HepG2 (cell line): ENCODE measurements at regions not wholly inside any gene's neighbourhood (a gene's known extent, or its start where the extent isn't known, plus 50 kb on each side); places are given as distances from the start of the nearest gene placed in this dataset.

Source experiments
- TF ChIP-seq, protein P1 (sequence below): sonication (generic); formaldehyde crosslinking; IDR thresholded peaks from 2 replicates; pipeline ENCODE4 v1.9.0; 2021; ENCODE audit warnings: mild to moderate bottlenecking, missing genetic modification reagents
- TF ChIP-seq, protein P2 (sequence below): sonication (generic); formaldehyde crosslinking; conservative IDR thresholded peaks from 2 replicates; pipeline ENCODE4 v1.8.0; 2022; ENCODE audit warnings: low read depth, missing genetic modification reagents

DNA sequence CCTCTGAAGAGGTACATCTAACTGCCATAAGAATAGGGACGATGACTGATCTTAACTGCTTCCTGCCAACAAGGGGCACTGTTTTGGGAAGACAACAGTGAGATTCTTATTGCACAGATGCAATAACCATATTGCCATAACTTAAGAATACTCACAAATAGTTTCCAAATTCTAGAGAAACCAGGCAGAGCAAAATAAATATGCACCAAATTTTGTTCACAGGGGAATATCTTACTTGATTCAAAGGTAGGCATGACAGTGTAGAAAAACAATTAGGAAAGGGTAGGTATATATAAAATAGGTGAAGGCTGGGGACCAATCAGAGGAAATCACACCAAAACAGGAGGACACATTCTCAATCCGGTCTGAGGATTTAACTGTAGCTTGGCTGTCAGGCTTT is 49.9 kb upstream of the CST7 start (continued):
- TF ChIP-seq, protein P1, sequence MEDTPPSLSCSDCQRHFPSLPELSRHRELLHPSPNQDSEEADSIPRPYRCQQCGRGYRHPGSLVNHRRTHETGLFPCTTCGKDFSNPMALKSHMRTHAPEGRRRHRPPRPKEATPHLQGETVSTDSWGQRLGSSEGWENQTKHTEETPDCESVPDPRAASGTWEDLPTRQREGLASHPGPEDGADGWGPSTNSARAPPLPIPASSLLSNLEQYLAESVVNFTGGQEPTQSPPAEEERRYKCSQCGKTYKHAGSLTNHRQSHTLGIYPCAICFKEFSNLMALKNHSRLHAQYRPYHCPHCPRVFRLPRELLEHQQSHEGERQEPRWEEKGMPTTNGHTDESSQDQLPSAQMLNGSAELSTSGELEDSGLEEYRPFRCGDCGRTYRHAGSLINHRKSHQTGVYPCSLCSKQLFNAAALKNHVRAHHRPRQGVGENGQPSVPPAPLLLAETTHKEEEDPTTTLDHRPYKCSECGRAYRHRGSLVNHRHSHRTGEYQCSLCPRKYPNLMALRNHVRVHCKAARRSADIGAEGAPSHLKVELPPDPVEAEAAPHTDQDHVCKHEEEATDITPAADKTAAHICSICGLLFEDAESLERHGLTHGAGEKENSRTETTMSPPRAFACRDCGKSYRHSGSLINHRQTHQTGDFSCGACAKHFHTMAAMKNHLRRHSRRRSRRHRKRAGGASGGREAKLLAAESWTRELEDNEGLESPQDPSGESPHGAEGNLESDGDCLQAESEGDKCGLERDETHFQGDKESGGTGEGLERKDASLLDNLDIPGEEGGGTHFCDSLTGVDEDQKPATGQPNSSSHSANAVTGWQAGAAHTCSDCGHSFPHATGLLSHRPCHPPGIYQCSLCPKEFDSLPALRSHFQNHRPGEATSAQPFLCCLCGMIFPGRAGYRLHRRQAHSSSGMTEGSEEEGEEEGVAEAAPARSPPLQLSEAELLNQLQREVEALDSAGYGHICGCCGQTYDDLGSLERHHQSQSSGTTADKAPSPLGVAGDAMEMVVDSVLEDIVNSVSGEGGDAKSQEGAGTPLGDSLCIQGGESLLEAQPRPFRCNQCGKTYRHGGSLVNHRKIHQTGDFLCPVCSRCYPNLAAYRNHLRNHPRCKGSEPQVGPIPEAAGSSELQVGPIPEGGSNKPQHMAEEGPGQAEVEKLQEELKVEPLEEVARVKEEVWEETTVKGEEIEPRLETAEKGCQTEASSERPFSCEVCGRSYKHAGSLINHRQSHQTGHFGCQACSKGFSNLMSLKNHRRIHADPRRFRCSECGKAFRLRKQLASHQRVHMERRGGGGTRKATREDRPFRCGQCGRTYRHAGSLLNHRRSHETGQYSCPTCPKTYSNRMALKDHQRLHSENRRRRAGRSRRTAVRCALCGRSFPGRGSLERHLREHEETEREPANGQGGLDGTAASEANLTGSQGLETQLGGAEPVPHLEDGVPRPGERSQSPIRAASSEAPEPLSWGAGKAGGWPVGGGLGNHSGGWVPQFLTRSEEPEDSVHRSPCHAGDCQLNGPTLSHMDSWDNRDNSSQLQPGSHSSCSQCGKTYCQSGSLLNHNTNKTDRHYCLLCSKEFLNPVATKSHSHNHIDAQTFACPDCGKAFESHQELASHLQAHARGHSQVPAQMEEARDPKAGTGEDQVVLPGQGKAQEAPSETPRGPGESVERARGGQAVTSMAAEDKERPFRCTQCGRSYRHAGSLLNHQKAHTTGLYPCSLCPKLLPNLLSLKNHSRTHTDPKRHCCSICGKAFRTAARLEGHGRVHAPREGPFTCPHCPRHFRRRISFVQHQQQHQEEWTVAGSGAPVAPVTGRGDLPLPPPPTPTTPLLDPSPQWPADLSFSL, result no peak
- TF ChIP-seq, protein P2, sequence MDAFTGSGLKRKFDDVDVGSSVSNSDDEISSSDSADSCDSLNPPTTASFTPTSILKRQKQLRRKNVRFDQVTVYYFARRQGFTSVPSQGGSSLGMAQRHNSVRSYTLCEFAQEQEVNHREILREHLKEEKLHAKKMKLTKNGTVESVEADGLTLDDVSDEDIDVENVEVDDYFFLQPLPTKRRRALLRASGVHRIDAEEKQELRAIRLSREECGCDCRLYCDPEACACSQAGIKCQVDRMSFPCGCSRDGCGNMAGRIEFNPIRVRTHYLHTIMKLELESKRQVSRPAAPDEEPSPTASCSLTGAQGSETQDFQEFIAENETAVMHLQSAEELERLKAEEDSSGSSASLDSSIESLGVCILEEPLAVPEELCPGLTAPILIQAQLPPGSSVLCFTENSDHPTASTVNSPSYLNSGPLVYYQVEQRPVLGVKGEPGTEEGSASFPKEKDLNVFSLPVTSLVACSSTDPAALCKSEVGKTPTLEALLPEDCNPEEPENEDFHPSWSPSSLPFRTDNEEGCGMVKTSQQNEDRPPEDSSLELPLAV (CRISPR knock-in tag), result no peak
- TF ChIP-seq, all 625 proteins: peak for 0
